GM23248 (cell line): ENCODE measurements at regions not wholly inside any gene's neighbourhood (a gene's known extent, or its start where the extent isn't known, plus 50 kb on each side); places are given as distances from the start of the nearest gene placed in this dataset.

ENCODE experiments used
- DNase-seq: peaks from one replicate; pipeline ENCODE4 v3.0.0-alpha.2; 2015
- H2AFZ ChIP-seq: fragments of 200-600 bp; sonication (generic); 2 replicates; pipeline ENCODE4 v1.6.1; 2016; ENCODE audit warnings: antibody characterized with exemption
- H3F3A ChIP-seq: fragments of 200-600 bp; sonication (generic); 2 replicates; pipeline ENCODE4 v1.6.1; 2016; ENCODE audit warnings: mild to moderate bottlenecking, antibody characterized with exemption, mixed run types; ENCODE audit not compliant: insufficient read depth
- H3K27ac ChIP-seq: fragments of 200-600 bp; sonication (generic); 2 replicates; pipeline ENCODE4 v1.5.1; 2016; ENCODE audit warnings: mild to moderate bottlenecking
- H3K27me3 ChIP-seq: fragments of 200-600 bp; sonication (generic); replicated peaks from 2 replicates; pipeline ENCODE4 v1.6.1; 2016; ENCODE audit warnings: mild to moderate bottlenecking; ENCODE audit not compliant: insufficient read depth
- H3K36me3 ChIP-seq: fragments of 200-600 bp; sonication (generic); 2 replicates; pipeline ENCODE4 v1.6.1; 2016; ENCODE audit warnings: low read depth, mild to moderate bottlenecking
- H3K4me1 ChIP-seq: fragments of 200-600 bp; sonication (generic); 2 replicates; pipeline ENCODE4 v1.6.1; 2016; ENCODE audit warnings: mild to moderate bottlenecking; ENCODE audit not compliant: insufficient read depth
- H3K4me2 ChIP-seq: fragments of 200-600 bp; sonication (generic); one replicate; pipeline ENCODE4 v1.6.1; 2016; ENCODE audit warnings: mild to moderate bottlenecking; ENCODE audit not compliant: unreplicated experiment
- H3K4me3 ChIP-seq: fragments of 200-600 bp; sonication (generic); 2 replicates; pipeline ENCODE4 v1.5.1; 2016; ENCODE audit warnings: mild to moderate bottlenecking
- H3K79me2 ChIP-seq: fragments of 200-600 bp; sonication (generic); 2 replicates; pipeline ENCODE4 v1.6.1; 2016; ENCODE audit warnings: mild to moderate bottlenecking; ENCODE audit not compliant: insufficient read depth
- H3K9ac ChIP-seq: fragments of 200-600 bp; sonication (generic); 2 replicates; pipeline ENCODE4 v1.6.1; 2016; ENCODE audit warnings: mild to moderate bottlenecking
- H3K9me2 ChIP-seq: fragments of 200-600 bp; sonication (generic); 2 replicates; pipeline ENCODE4 v1.6.1; 2016; ENCODE audit warnings: mixed run types, mild to moderate bottlenecking, moderate library complexity; ENCODE audit not compliant: insufficient read depth
- H3K9me3 ChIP-seq: fragments of 200-600 bp; sonication (generic); one replicate; pipeline ENCODE4 v1.6.1; 2017; ENCODE audit warnings: low read depth
- H4K20me1 ChIP-seq: fragments of 200-600 bp; sonication (generic); 2 replicates; pipeline ENCODE4 v1.6.0; 2016; ENCODE audit not compliant: insufficient read depth
- EZH2 ChIP-seq: fragments of 200-600 bp; sonication (generic); IDR thresholded peaks from 2 replicates; pipeline ENCODE4 v1.6.1; 2018; ENCODE audit warnings: antibody characterized with exemption, mild to moderate bottlenecking; ENCODE audit not compliant: insufficient read depth, poor library complexity, severe bottlenecking
- EZH2phosphoT487 ChIP-seq: fragments of 200-600 bp; sonication (generic); IDR thresholded peaks from 2 replicates; pipeline ENCODE4 v1.6.1; 2018; ENCODE audit warnings: antibody characterized with exemption, moderate library complexity, mild to moderate bottlenecking, low read depth; ENCODE audit not compliant: insufficient read depth
- WGBS, 2 experiments: methylation state at CpG; one replicate each; pipeline ENCODE4 v1.1.6; 2015 to 2017; ENCODE audit warnings: low lambda C conversion rate in 2 of 2, low coverage in 1 of 2; ENCODE audit errors: missing lambda C conversion rate in 2 of 2; 5-methylcytosine and 5-hydroxymethylcytosine counted together
- in situ Hi-C: fragments of 300-500 bp; cut with MboI; formaldehyde crosslinking; loops from 2 replicates; pipeline ENCODE4 v1.15.0; 2020

DNA sequence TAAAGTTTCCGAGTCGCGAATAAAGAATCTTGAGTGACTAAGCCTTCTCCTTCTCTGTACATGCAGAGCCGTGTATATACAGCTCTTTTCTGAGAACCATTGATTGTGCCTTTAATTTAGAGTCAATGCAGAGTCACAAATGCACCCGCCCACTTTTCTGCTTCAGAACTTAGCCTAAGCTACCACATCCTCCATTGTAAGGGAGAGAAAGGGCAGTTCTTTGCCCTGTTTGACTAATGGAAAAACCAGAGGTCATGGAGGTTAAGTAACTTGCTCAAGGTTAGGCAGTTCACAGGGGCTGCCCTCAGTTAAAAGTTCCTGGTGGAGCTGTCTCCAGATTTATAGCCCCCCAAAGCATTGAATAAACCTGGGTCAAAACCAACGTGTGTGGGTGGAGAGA lies 139.6 kb downstream of the TOMM20 start:
- Histone ChIP-seq H3K4me1 (peaks cover 42% of the 10 kb centered on the region), H4K20me1 (no peaks in the 10 kb centered on the region), H3K27ac (no peak overlapping the region; the same call in 1 of the 2 replicates), H2AFZ (no peak overlapping the region), H3K9ac (no peak overlapping the region), H3K79me2 (no peaks in the 10 kb centered on the region), H3K27me3 (no peaks in the 10 kb centered on the region), H3K36me3 (no peaks in the 10 kb centered on the region), H3K9me2 (no peaks in the 10 kb centered on the region), H3F3A (peaks cover 36% of the 10 kb centered on the region), H3K4me3 (no peak overlapping the region), H3K4me2 (no peak overlapping the region), H3K9me3 (no peaks in the 10 kb centered on the region)
- in situ Hi-C loops: loop anchor here (10.0 kb wide), 2 partner anchors 264 to 374 kb away; partner anchors contain the start of gene IRF2BP2
- TF ChIP-seq EZH2phosphoT487 (no peak), EZH2 (no peak)
- peak; percentile 40 for DNase-seq
- 77 to 85% methylated on average over 6 of the region's 6 CpGs for WGBS, 2 experiments

DNA sequence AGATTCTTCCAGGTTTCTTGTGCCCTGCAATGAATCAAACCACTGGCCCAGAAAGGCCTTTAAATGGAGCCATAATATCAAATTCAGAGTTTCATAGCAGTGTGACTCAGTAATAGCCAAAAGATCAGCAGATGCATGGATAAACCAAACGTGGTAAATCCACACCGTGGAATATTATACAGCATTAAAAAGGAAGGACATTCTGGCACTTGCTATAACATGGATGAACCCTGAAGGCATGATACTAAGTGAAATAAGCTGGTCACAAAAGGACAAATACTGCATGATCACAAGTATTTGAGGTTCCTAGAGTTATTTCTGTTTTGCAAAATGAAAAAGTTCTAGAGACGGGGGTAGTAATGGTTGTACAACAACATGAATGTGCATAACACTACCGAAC lies 140.1 kb downstream of the TOMM20 start:
- Histone ChIP-seq H3K9ac (no peak overlapping the region), H3K4me1 (peaks cover 47% of the 10 kb centered on the region), H3K4me3 (no peak overlapping the region), H3K36me3 (no peaks in the 10 kb centered on the region), H3K9me3 (no peaks in the 10 kb centered on the region), H3F3A (peaks cover 40% of the 10 kb centered on the region), H4K20me1 (no peaks in the 10 kb centered on the region), H2AFZ (no peak overlapping the region), H3K9me2 (no peaks in the 10 kb centered on the region), H3K27ac (peak overlapping the region; percentile 90; the same call in 1 of the 2 replicates), H3K27me3 (no peaks in the 10 kb centered on the region), H3K4me2 (no peak overlapping the region), H3K79me2 (no peaks in the 10 kb centered on the region)
- 95 to 96% methylated on average over 4 of the region's 4 CpGs for WGBS, 2 experiments
- in situ Hi-C loops: loop anchor here (10.0 kb wide), 2 partner anchors 264 to 374 kb away; partner anchors contain the start of gene IRF2BP2
- TF ChIP-seq EZH2 (no peak), EZH2phosphoT487 (no peak)
- no peak for DNase-seq

DNA sequence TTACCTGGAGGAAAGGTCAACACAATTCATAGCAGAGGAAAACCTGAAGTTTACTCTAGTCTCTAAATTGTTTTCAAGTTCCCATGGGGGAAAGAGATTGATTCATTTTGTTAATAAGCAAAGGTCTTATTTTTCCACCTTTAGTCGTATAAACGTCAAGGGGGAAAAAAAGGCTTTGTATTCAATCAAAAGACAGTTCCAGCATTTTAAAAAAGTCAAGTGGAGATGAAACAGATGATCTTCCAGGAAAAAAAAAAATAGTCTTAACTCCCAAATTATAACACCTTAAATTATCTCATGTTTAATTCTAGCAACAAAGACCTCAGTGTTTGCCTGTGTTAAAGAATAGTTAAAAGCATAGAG lies 140.5 kb downstream of the TOMM20 start:
- no peak for DNase-seq
- TF ChIP-seq EZH2phosphoT487 (no peak), EZH2 (no peak)
- WGBS, 2 experiments: 89 to 98% methylated on average over 2 of the region's 2 CpGs
- H3K9me2 ChIP-seq: no peaks in the 10 kb centered on the region
- no peaks in the 10 kb centered on the region for H4K20me1 ChIP-seq
- in situ Hi-C loops: loop anchor here (10.0 kb wide), 2 partner anchors 263 to 373 kb away; partner anchors contain the start of gene IRF2BP2
- H3K9me3 ChIP-seq: no peaks in the 10 kb centered on the region
- H3K27ac ChIP-seq: peak overlapping the region; percentile 90
- H3K4me3 ChIP-seq: no peak overlapping the region
- peak overlapping the region; percentile 50 for H3K4me2 ChIP-seq
- 0 out of 2 replicates have a peak overlapping the region, but pooled peaks have one; percentile 67 for H2AFZ ChIP-seq
- H3K4me1 ChIP-seq: peaks cover 48% of the 10 kb centered on the region
- peak overlapping the region; percentile 74 for H3K9ac ChIP-seq
- peaks cover 42% of the 10 kb centered on the region for H3F3A ChIP-seq
- H3K36me3 ChIP-seq: no peaks in the 10 kb centered on the region
- H3K79me2 ChIP-seq: no peaks in the 10 kb centered on the region
- no peaks in the 10 kb centered on the region for H3K27me3 ChIP-seq

DNA sequence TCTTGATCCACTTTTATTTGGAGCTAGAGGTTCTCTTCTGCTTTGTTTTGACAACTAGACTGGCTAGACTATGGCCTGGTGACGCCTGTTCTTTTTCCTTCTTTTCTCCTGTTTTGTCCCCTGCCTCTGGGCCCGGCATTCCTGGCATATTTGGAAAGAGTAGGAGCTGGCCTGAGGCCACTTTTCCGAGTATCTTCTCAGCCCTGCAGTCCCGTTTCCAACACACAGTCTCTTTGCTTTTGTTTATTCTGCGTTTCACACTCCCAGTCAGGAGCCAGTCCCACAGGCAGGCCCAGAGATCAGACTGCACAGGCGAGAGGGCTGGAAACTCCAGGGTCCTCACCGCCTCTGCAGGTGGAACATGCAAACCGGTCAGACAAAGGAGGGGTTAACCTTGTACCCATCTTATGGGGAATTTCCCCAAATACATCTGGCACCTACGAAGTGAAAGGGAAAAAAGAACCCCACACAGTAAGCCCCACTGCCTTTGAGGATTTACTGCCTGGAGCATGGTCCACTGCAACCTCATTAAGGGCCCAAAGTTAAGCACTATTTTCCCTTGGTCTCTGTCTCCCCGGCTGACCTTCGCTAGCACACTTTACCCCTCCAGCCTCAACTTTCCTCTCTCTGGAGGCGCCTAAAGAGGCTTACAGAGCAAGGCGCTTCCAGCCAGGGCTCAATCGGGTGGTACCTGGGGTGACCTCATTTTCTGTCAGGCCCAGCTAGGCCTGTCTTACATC lies 141.1 kb downstream of the TOMM20 start:
- Histone ChIP-seq H4K20me1 (no peaks in the 10 kb centered on the region), H3K79me2 (no peaks in the 10 kb centered on the region), H3F3A (peaks cover 44% of the 10 kb centered on the region), H3K9ac (peak overlapping the region; percentile 74), H3K4me2 (peak overlapping the region; percentile 50), H3K9me3 (no peaks in the 10 kb centered on the region), H3K36me3 (no peaks in the 10 kb centered on the region), H3K9me2 (no peaks in the 10 kb centered on the region), H3K4me1 (peaks cover 50% of the 10 kb centered on the region), H2AFZ (peak overlapping the region; percentile 67), H3K4me3 (peak overlapping the region; percentile 8; the same call in 1 of the 2 replicates), H3K27ac (peak overlapping the region; percentile 90), H3K27me3 (no peaks in the 10 kb centered on the region)
- in situ Hi-C loops: loop anchor here (10.0 kb wide), 2 partner anchors 263 to 373 kb away; partner anchors contain the start of gene IRF2BP2
- TF ChIP-seq EZH2phosphoT487 (no peak), EZH2 (no peak)
- peak; percentile 84 for DNase-seq
- WGBS, 2 experiments: 35 to 41% methylated on average over 14 of the region's 14 CpGs
